ENCODE measurements at regions not wholly inside any gene's neighbourhood (a gene's known extent, or its start where the extent isn't known, plus 50 kb on each side); places are given as distances from the start of the nearest gene placed in this dataset.
"Not testable (repeated sequence)": the region's sequence is repeated elsewhere in the genome, so short reads cannot be mapped to it uniquely, and the experiment has no call there.

- DNase-seq (no peak), ATAC-seq (no peak)
- intact Hi-C loops (cut with micrococcal nuclease), result no loop called here
Measured at GRCh38 chr10:34957531-34957930, 132.6 kb downstream of the CUL2 start.

- intact Hi-C loops (cut with micrococcal nuclease), result no loop called here
- DNase-seq, result no peak
- no peak for ATAC-seq
Measured at GRCh38 chr10:34956756-34957155, 133.4 kb downstream of the CUL2 start.

- DNase-seq (no peak), ATAC-seq (no peak)
- intact Hi-C loops (cut with micrococcal nuclease), result no loop called here
Measured at GRCh38 chr10:34955391-34955790, 134.8 kb downstream of the CUL2 start.

- intact Hi-C loops (cut with micrococcal nuclease), result no loop called here
- ATAC-seq, result no peak
- DNase-seq, result no peak
Measured at GRCh38 chr10:34954142-34954541, 136.0 kb downstream of the CUL2 start.

GRCh38 chr10:34951263-34951887 lies 136.3 kb upstream of the PARD3 start:
- intact Hi-C loops (cut with micrococcal nuclease); DNase-seq: not testable (repeated sequence)

GRCh38 chr10:34945951-34946522 lies 130.9 kb upstream of the PARD3 start:
- intact Hi-C loops (cut with micrococcal nuclease); ATAC-seq: not testable (repeated sequence)

More at GRCh38 chr10:34951263-34951887, 136.3 kb upstream of the PARD3 start:
- not testable (repeated sequence) for ATAC-seq

GRCh38 chr10:34941471-34942357 lies 126.6 kb upstream of the PARD3 start:
- DNase-seq, result no peak
- no peak for ATAC-seq
- intact Hi-C loops (cut with micrococcal nuclease), result no loop called here

More at GRCh38 chr10:34945951-34946522, 130.9 kb upstream of the PARD3 start:
- not testable (repeated sequence) for DNase-seq

GRCh38 chr10:34940436-34940835 lies 125.3 kb upstream of the PARD3 start:
- ATAC-seq (no peak), DNase-seq (no peak)
- intact Hi-C loops (cut with micrococcal nuclease), result no loop called here

- intact Hi-C loops (cut with micrococcal nuclease), result no loop called here
- no peak for ATAC-seq
- no peak for DNase-seq
Measured at GRCh38 chr10:34938399-34938670, 123.2 kb upstream of the PARD3 start.

- ATAC-seq; DNase-seq; intact Hi-C loops (cut with micrococcal nuclease): not testable (repeated sequence)
Measured at GRCh38 chr10:34937643-34938398, 122.7 kb upstream of the PARD3 start.

- intact Hi-C loops (cut with micrococcal nuclease), result no loop called here
- ATAC-seq, result no peak
- no peak for DNase-seq
Measured at GRCh38 chr10:34936061-34936460, 121.0 kb upstream of the PARD3 start.

GRCh38 chr10:34933676-34934075 lies 118.6 kb upstream of the PARD3 start:
- intact Hi-C loops (cut with micrococcal nuclease), result no loop called here
- peak; percentile 97 for ATAC-seq
- DNase-seq, result peak; percentile 76

- intact Hi-C loops (cut with micrococcal nuclease), result no loop called here
- no peak for ATAC-seq
- DNase-seq, result no peak
Measured at GRCh38 chr10:34932235-34932634, 117.1 kb upstream of the PARD3 start.

GRCh38 chr10:34931216-34931615 lies 116.1 kb upstream of the PARD3 start:
- intact Hi-C loops (cut with micrococcal nuclease), result no loop called here
- DNase-seq (no peak), ATAC-seq (no peak)

GRCh38 chr10:34922138-34922537 lies 107.0 kb upstream of the PARD3 start:
- no peak for ATAC-seq
- intact Hi-C loops (cut with micrococcal nuclease), result no loop called here
- no peak for DNase-seq

- intact Hi-C loops (cut with micrococcal nuclease), result no loop called here
- ATAC-seq, result no peak
Measured at GRCh38 chr10:34920578-34920977, 105.5 kb upstream of the PARD3 start.

GRCh38 chr10:34918776-34919315 lies 103.8 kb upstream of the PARD3 start:
- intact Hi-C loops (cut with micrococcal nuclease), result no loop called here
- DNase-seq, result no peak
- ATAC-seq, result no peak

More at GRCh38 chr10:34920578-34920977, 105.5 kb upstream of the PARD3 start:
- DNase-seq, result no peak

GRCh38 chr10:34918060-34918775 lies 103.1 kb upstream of the PARD3 start:
- ATAC-seq (no peak), DNase-seq (no peak)
- intact Hi-C loops (cut with micrococcal nuclease), result no loop called here

- intact Hi-C loops (cut with micrococcal nuclease), result no loop called here
- ATAC-seq (no peak), DNase-seq (no peak)
Measured at GRCh38 chr10:34916314-34916713, 101.2 kb upstream of the PARD3 start.

Data from left ventricle myocardium superior (tissue), 1 donor.